ENCODE measurements at regions not wholly inside any gene's neighbourhood (a gene's known extent, or its start where the extent isn't known, plus 50 kb on each side); places are given as distances from the start of the nearest gene placed in this dataset.

DNA sequence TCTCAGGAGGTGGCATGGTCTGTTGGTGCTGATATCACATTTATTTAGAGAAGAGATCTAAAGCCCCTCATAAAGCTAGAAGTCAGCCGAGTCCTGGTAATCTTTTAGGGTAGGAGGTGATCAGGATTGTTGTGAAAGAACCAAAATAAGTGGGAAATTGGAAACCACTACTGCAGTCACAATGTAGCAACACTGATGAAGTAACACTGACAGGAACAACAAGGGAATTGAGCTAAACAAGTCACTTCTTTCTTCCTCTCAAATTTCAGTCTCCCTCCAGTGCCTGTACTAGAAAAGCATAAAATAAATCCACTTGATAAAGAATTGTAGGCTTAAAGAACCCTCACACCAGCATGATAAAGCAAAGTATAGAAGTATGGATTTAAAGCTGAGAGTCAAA, 1509.0 kb downstream of the GRIK2 start:
- Histone ChIP-seq H3K36me3 (ENCODE audit: control insufficient read depth in 4 of 4, insufficient read depth in 4 of 4, low read length in 3 of 4) (no peaks in the 10 kb centered on the region), H3K4me3 (ENCODE audit: control insufficient read depth in 1 of 7, extremely low read depth in 1 of 7, insufficient read depth in 4 of 7, low read depth in 2 of 7, low read length in 6 of 7) (no peak overlapping the region), H3K27ac (ENCODE audit: insufficient read depth in 1 of 2, low read depth in 1 of 2, low read length in 2 of 2, poor library complexity in 1 of 2, severe bottlenecking in 2 of 2) (no peak overlapping the region), H3K4me1 (ENCODE audit: control extremely low read depth in 1 of 4, control insufficient read depth in 4 of 4, insufficient read depth in 4 of 4, low read length in 3 of 4) (no peaks in the 10 kb centered on the region), H3K9me3 (ENCODE audit: control extremely low read depth in 1 of 5, control insufficient read depth in 4 of 5, insufficient read depth in 2 of 5, low read depth in 1 of 5, low read length in 4 of 5) (no peaks in the 10 kb centered on the region), H3K27me3 (replicated peaks in 2 of 5; ENCODE audit: control insufficient read depth in 4 of 5, insufficient read depth in 5 of 5, low read length in 4 of 5) (no peaks in the 10 kb centered on the region)
- ChIA-PET CTCF (no interaction called here), POLR2A (no interaction called here)
- 38% methylated on average over 1 of the region's 1 CpG for WGBS (ENCODE audit: insufficient coverage)
- DNase-seq, result no peak

DNA sequence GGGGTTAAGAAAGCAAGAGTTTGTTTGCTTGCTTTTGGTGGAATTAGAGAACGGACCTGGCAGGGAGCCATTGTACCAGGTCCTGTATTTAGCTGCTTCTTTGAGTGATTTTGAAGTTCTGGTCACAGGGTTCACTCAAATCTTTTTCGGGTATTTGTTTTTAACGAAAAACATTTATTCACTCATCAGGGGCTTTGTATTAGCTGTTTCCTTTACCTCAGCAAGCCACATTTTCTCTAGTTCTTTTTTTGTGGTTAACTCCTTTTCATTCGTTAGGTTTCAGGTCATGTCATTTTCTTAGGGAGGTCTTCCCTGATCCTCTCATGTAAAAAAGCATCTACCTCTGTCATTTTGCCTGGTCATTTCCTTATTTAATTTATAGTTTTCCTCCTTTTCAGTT, 1502.2 kb downstream of the GRIK2 start:
- ChIA-PET POLR2A (no interaction called here), CTCF (no interaction called here)
- Histone ChIP-seq H3K36me3 (ENCODE audit: control insufficient read depth in 4 of 4, insufficient read depth in 4 of 4, low read length in 3 of 4) (no peaks in the 10 kb centered on the region), H3K4me1 (ENCODE audit: control extremely low read depth in 1 of 4, control insufficient read depth in 4 of 4, insufficient read depth in 4 of 4, low read length in 3 of 4) (no peaks in the 10 kb centered on the region), H3K27ac (ENCODE audit: insufficient read depth in 1 of 2, low read depth in 1 of 2, low read length in 2 of 2, poor library complexity in 1 of 2, severe bottlenecking in 2 of 2) (no peak overlapping the region), H3K27me3 (replicated peaks in 2 of 5; ENCODE audit: control insufficient read depth in 4 of 5, insufficient read depth in 5 of 5, low read length in 4 of 5) (no peaks in the 10 kb centered on the region), H3K9me3 (ENCODE audit: control extremely low read depth in 1 of 5, control insufficient read depth in 4 of 5, insufficient read depth in 2 of 5, low read depth in 1 of 5, low read length in 4 of 5) (no peaks in the 10 kb centered on the region), H3K4me3 (ENCODE audit: control insufficient read depth in 1 of 7, extremely low read depth in 1 of 7, insufficient read depth in 4 of 7, low read depth in 2 of 7, low read length in 6 of 7) (no peak overlapping the region)
- 89% methylated on average over 4 of the region's 4 CpGs for WGBS (ENCODE audit: insufficient coverage)
- DNase-seq, result no peak

DNA sequence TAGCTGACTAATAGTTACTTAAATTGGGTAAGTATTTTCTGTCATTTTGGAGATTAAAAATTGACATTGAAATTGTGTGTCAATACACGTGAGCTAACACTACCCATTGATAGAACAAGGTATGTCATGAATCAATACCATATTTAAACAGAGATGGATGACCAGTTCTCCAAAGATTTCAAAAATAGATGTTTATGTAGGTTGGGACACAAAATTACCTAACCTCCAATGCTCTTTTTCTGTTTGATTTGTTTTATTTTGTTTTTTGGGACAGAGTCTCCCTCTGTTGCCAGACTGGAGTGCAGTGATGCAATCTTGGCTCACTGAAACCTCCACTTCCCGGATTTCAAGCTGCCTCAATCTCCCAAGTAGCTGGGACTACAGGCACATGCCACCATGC, 1491.7 kb downstream of the GRIK2 start:
- CTCF ChIA-PET, result interaction anchor here (0.7 kb wide), 1 partner anchor 16 kb away, joined by 3 read pairs; no protein-coding TSS in a partner anchor
- H3K36me3 ChIP-seq (ENCODE audit: control insufficient read depth in 4 of 4, insufficient read depth in 4 of 4, low read length in 3 of 4), result no peaks in the 10 kb centered on the region

DNA sequence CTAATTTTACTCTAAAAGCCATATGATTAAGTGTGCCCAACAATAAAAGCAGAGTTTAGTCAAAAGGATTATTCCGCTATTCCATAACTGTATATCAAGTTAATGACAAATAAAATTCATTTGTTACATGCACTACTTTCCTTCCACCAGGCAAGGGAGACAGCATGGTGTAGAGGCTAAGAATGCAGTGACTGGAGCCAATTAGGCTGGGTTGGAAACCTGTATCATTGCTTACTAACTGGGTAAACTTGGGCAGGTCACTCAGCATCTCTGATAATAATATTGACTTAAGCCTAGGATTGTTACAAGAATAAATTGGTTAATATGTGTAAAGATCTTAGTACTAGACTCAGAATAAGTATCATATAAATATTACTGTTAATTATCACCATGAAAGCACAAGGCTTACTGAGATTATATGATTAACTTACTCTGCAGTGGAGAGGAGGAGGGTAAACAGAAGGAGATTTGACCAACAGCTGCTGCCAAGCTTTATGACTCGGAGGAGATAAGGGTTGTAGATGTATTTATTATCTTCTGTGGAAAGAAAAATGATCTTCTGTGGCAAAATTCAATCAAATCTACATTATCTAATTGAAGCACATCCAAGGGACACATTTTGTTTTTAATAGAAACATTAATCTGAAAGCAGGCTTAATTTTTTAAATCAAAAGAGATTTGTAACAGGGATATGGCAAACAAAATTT, 1459.9 kb downstream of the GRIK2 start:
- Histone ChIP-seq H3K27ac (ENCODE audit: insufficient read depth in 1 of 2, low read depth in 1 of 2, low read length in 2 of 2, poor library complexity in 1 of 2, severe bottlenecking in 2 of 2) (no peak overlapping the region), H3K4me1 (ENCODE audit: control extremely low read depth in 1 of 4, control insufficient read depth in 4 of 4, insufficient read depth in 4 of 4, low read length in 3 of 4) (no peaks in the 10 kb centered on the region), H3K27me3 (replicated peaks in 2 of 5; ENCODE audit: control insufficient read depth in 4 of 5, insufficient read depth in 5 of 5, low read length in 4 of 5) (peaks cover 0 to 2% (median 0%) of the 10 kb centered on the region in 5 experiments), H3K36me3 (ENCODE audit: control insufficient read depth in 4 of 4, insufficient read depth in 4 of 4, low read length in 3 of 4) (no peaks in the 10 kb centered on the region), H3K9me3 (ENCODE audit: control extremely low read depth in 1 of 5, control insufficient read depth in 4 of 5, insufficient read depth in 2 of 5, low read depth in 1 of 5, low read length in 4 of 5) (no peaks in the 10 kb centered on the region), H3K4me3 (ENCODE audit: control insufficient read depth in 1 of 7, extremely low read depth in 1 of 7, insufficient read depth in 4 of 7, low read depth in 2 of 7, low read length in 6 of 7) (no peak overlapping the region)
- WGBS (ENCODE audit: insufficient coverage), result no CpG with 5 or more reads among the region's 2 CpGs
- CTCF ChIA-PET, result no interaction called here
- DNase-seq, result no peak
- POLR2A ChIA-PET, result no interaction called here

More for the DNA sequence above, 1491.7 kb downstream of the GRIK2 start:
- Histone ChIP-seq H3K27me3 (replicated peaks in 2 of 5; ENCODE audit: control insufficient read depth in 4 of 5, insufficient read depth in 5 of 5, low read length in 4 of 5) (no peaks in the 10 kb centered on the region), H3K4me1 (ENCODE audit: control extremely low read depth in 1 of 4, control insufficient read depth in 4 of 4, insufficient read depth in 4 of 4, low read length in 3 of 4) (no peaks in the 10 kb centered on the region), H3K4me3 (ENCODE audit: control insufficient read depth in 1 of 7, extremely low read depth in 1 of 7, insufficient read depth in 4 of 7, low read depth in 2 of 7, low read length in 6 of 7) (no peak overlapping the region), H3K9me3 (ENCODE audit: control extremely low read depth in 1 of 5, control insufficient read depth in 4 of 5, insufficient read depth in 2 of 5, low read depth in 1 of 5, low read length in 4 of 5) (no peaks in the 10 kb centered on the region), H3K27ac (ENCODE audit: insufficient read depth in 1 of 2, low read depth in 1 of 2, low read length in 2 of 2, poor library complexity in 1 of 2, severe bottlenecking in 2 of 2) (no peak overlapping the region)
- WGBS (ENCODE audit: insufficient coverage), result 100% methylated on average over 1 of the region's 2 CpGs
- no peak for DNase-seq
- POLR2A ChIA-PET, result no interaction called here

DNA sequence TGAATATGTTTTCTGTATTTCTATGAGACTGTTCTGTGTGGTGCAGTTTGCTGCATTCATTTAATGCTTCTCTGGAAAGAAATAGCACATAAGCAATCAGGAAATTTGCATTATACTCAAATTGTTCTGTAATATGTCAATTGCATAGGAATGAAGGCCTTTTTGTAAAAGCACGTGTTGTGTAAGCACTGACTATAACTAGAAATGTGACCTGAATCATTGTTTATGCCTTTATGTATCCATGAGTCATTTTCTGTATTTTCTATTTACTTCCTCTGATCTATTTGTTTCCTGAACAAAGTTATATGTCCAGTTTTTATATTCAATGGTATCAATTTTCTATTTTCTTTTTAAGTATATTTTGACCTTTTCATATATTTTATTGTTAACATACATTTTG, 1455.3 kb downstream of the GRIK2 start:
- H3K27me3 ChIP-seq (replicated peaks in 2 of 5; ENCODE audit: control insufficient read depth in 4 of 5, insufficient read depth in 5 of 5, low read length in 4 of 5), result peaks cover 0 to 2% (median 0%) of the 10 kb centered on the region in 5 experiments
- H3K27ac ChIP-seq (ENCODE audit: insufficient read depth in 1 of 2, low read depth in 1 of 2, low read length in 2 of 2, poor library complexity in 1 of 2, severe bottlenecking in 2 of 2), result no peak overlapping the region
- H3K4me3 ChIP-seq (ENCODE audit: control insufficient read depth in 1 of 7, extremely low read depth in 1 of 7, insufficient read depth in 4 of 7, low read depth in 2 of 7, low read length in 6 of 7), result no peak overlapping the region
- ChIA-PET CTCF (no interaction called here), POLR2A (no interaction called here)
- DNase-seq, result no peak
- no peaks in the 10 kb centered on the region for H3K4me1 ChIP-seq (ENCODE audit: control extremely low read depth in 1 of 4, control insufficient read depth in 4 of 4, insufficient read depth in 4 of 4, low read length in 3 of 4)
- WGBS (ENCODE audit: insufficient coverage), result 80% methylated on average over 1 of the region's 1 CpG
- H3K9me3 ChIP-seq (ENCODE audit: control extremely low read depth in 1 of 5, control insufficient read depth in 4 of 5, insufficient read depth in 2 of 5, low read depth in 1 of 5, low read length in 4 of 5), result no peaks in the 10 kb centered on the region
- H3K36me3 ChIP-seq (ENCODE audit: control insufficient read depth in 4 of 4, insufficient read depth in 4 of 4, low read length in 3 of 4), result no peaks in the 10 kb centered on the region

DNA sequence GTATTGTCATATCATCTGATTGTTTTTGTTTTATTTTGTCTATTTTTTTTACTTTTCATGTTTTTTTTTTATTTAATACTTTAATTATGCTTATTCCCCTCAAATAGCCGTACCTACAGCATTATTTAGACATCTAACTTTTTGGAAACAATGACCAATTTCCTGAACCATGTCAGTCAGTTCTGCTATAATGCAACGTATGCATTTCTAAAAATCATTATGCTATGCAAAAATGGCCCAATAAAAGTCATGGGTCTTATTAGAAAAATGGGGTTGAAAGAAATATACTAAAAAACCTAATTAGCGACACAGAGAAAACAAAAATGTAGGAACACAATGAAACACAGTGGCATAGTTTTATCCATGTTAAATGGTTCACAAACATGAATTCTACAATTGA, 1454.7 kb downstream of the GRIK2 start:
- WGBS (ENCODE audit: insufficient coverage), result no CpG with 5 or more reads among the region's 3 CpGs
- POLR2A ChIA-PET, result no interaction called here
- H3K36me3 ChIP-seq (ENCODE audit: control insufficient read depth in 4 of 4, insufficient read depth in 4 of 4, low read length in 3 of 4), result no peaks in the 10 kb centered on the region
- H3K4me3 ChIP-seq (ENCODE audit: control insufficient read depth in 1 of 7, extremely low read depth in 1 of 7, insufficient read depth in 4 of 7, low read depth in 2 of 7, low read length in 6 of 7), result no peak overlapping the region
- no peak overlapping the region for H3K27ac ChIP-seq (ENCODE audit: insufficient read depth in 1 of 2, low read depth in 1 of 2, low read length in 2 of 2, poor library complexity in 1 of 2, severe bottlenecking in 2 of 2)
- peaks cover 0 to 2% (median 0%) of the 10 kb centered on the region in 5 experiments for H3K27me3 ChIP-seq (replicated peaks in 2 of 5; ENCODE audit: control insufficient read depth in 4 of 5, insufficient read depth in 5 of 5, low read length in 4 of 5)
- CTCF ChIA-PET, result no interaction called here
- no peaks in the 10 kb centered on the region for H3K4me1 ChIP-seq (ENCODE audit: control extremely low read depth in 1 of 4, control insufficient read depth in 4 of 4, insufficient read depth in 4 of 4, low read length in 3 of 4)
- DNase-seq, result no peak
- no peaks in the 10 kb centered on the region for H3K9me3 ChIP-seq (ENCODE audit: control extremely low read depth in 1 of 5, control insufficient read depth in 4 of 5, insufficient read depth in 2 of 5, low read depth in 1 of 5, low read length in 4 of 5)

DNA sequence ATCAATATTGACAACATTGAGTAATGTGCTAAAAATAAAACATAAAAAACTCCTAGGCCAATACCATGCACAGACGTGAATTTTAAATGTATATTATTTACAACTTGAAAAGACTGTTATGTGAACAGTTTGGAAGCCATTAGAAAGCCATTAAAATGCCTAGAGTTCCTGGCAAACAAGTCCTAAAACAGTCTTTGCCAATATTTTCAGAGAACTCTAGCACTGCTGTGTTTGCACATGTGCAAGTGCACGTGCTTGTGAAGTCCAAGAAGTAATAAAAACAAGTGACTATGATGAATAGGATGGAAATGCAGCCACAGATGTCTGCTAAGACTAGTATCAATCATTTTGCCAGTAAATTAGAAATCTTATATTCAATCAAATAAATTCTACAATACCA, 1447.6 kb downstream of the GRIK2 start:
- DNase-seq, result no peak
- Histone ChIP-seq H3K36me3 (ENCODE audit: control insufficient read depth in 4 of 4, insufficient read depth in 4 of 4, low read length in 3 of 4) (no peaks in the 10 kb centered on the region), H3K27me3 (replicated peaks in 2 of 5; ENCODE audit: control insufficient read depth in 4 of 5, insufficient read depth in 5 of 5, low read length in 4 of 5) (no peaks in the 10 kb centered on the region), H3K9me3 (ENCODE audit: control extremely low read depth in 1 of 5, control insufficient read depth in 4 of 5, insufficient read depth in 2 of 5, low read depth in 1 of 5, low read length in 4 of 5) (no peaks in the 10 kb centered on the region), H3K4me3 (ENCODE audit: control insufficient read depth in 1 of 7, extremely low read depth in 1 of 7, insufficient read depth in 4 of 7, low read depth in 2 of 7, low read length in 6 of 7) (no peak overlapping the region), H3K4me1 (ENCODE audit: control extremely low read depth in 1 of 4, control insufficient read depth in 4 of 4, insufficient read depth in 4 of 4, low read length in 3 of 4) (no peaks in the 10 kb centered on the region), H3K27ac (ENCODE audit: insufficient read depth in 1 of 2, low read depth in 1 of 2, low read length in 2 of 2, poor library complexity in 1 of 2, severe bottlenecking in 2 of 2) (no peak overlapping the region)
- ChIA-PET CTCF (no interaction called here), POLR2A (no interaction called here)
- WGBS (ENCODE audit: insufficient coverage), result 100% methylated on average over 1 of the region's 2 CpGs
